K562 (cell line): ENCODE measurements at regions not wholly inside any gene's neighbourhood (a gene's known extent, or its start where the extent isn't known, plus 50 kb on each side); places are given as distances from the start of the nearest gene placed in this dataset.

Experiments
- CTCF ChIP-seq, 3 experiments: IDR thresholded peaks in 2 of 3; conservative IDR thresholded peaks in 1 of 3; 2 replicates each; pipeline ENCODE4 v1.5.1; 2011 to 2012; ENCODE audit warnings: low read length in 3 of 3, mild to moderate bottlenecking in 3 of 3, control low read depth in 2 of 3, improper control_type of control experiment in 1 of 3, inconsistent platforms in 1 of 3, low read depth in 1 of 3, mixed read lengths in 1 of 3, moderate library complexity in 1 of 3; ENCODE audit not compliant: insufficient read depth in 2 of 3
- EP300 ChIP-seq: IDR thresholded peaks from 2 replicates; pipeline ENCODE4 v1.6.1; 2012; ENCODE audit warnings: low read length, improper control_type of control experiment
- MXI1 ChIP-seq: IDR thresholded peaks from 2 replicates; pipeline ENCODE4 v1.6.1; 2011; ENCODE audit warnings: low read depth, mild to moderate bottlenecking, improper control_type of control experiment, low read length
- NFRKB ChIP-seq: fragments of 450-650 bp; IDR thresholded peaks from 2 replicates; pipeline ENCODE4 v1.6.1; 2016; ENCODE audit warnings: low read depth
- POLR2A ChIP-seq: fragments of 450-650 bp; conservative IDR thresholded peaks from 2 replicates; pipeline ENCODE4 v1.6.1; 2016
- PREB ChIP-seq: sonication (generic); formaldehyde crosslinking; IDR thresholded peaks from 2 replicates; pipeline ENCODE4 v1.8.1; 2023; ENCODE audit warnings: mild to moderate bottlenecking, missing genetic modification reagents
- RB1 ChIP-seq: fragments of 450-650 bp; IDR thresholded peaks from 2 replicates; pipeline ENCODE4 v1.6.1; 2017; ENCODE audit warnings: low read depth, mild to moderate bottlenecking
- RFX5 ChIP-seq: IDR thresholded peaks from 2 replicates; pipeline ENCODE4 v1.6.1; 2011; ENCODE audit warnings: low read depth, mild to moderate bottlenecking, improper control_type of control experiment, low read length
- SMC3 ChIP-seq: conservative IDR thresholded peaks from 2 replicates; pipeline ENCODE4 v1.6.1; 2011; ENCODE audit warnings: low read depth, low read length, improper control_type of control experiment; ENCODE audit not compliant: insufficient read depth
- SNRNP70 ChIP-seq: fragments of 200-400 bp; formaldehyde crosslinking; optimal IDR thresholded peaks from 2 replicates; pipeline ENCODE3; 2017; ENCODE audit warnings: low read depth, low read length
- TRIM24 ChIP-seq, 2 experiments: fragments of 450-650 bp; IDR thresholded peaks; 2 replicates each; pipeline ENCODE4 v1.6.1; 2016
- YBX1 ChIP-seq: fragments of 450-650 bp; IDR thresholded peaks from 2 replicates; pipeline ENCODE4 v1.7.1; 2016; ENCODE audit warnings: mild to moderate bottlenecking

GRCh38 chr10:36182606-36183005 lies 540.5 kb upstream of the FZD8 start:
- no peak for TF ChIP-seq PREB (CRISPR knock-in tag)
- TF ChIP-seq RFX5: no peak
- TF ChIP-seq TRIM24 (IDR thresholded peaks at IDR 0.05): no peak
- no peak for TF ChIP-seq RB1
- no peak for TF ChIP-seq POLR2A
- TF ChIP-seq CTCF (IDR thresholded peaks at IDR 0.05 in 2 of 3, conservative IDR thresholded peaks at IDR 0.05 in 1 of 3; ENCODE audit: insufficient read depth in 2 of 3, low read depth in 1 of 3, low read length in 3 of 3): no peak
- TF ChIP-seq MXI1: no peak
- no peak for TF ChIP-seq SMC3
- TF ChIP-seq YBX1: no peak
- no peak for TF ChIP-seq EP300
- TF ChIP-seq NFRKB: no peak
- no peak for TF ChIP-seq SNRNP70
